ENCODE measurements at regions not wholly inside any gene's neighbourhood (a gene's known extent, or its start where the extent isn't known, plus 50 kb on each side); places are given as distances from the start of the nearest gene placed in this dataset.

GRCh38 chr11:80629466-80629865 is 1188.6 kb upstream of the TENM4 start:
- WGBS, 2 donors: 54 to 73% methylated on average over 2 of the region's 2 CpGs

GRCh38 chr11:80627364-80627763 is 1186.5 kb upstream of the TENM4 start:
- WGBS, 2 donors: 85 to 89% methylated on average over 1 of the region's 1 CpG
- Histone ChIP-seq H3K4me1 (no peaks in the 10 kb centered on the region), H3K36me3 (no peaks in the 10 kb centered on the region), H3K4me3 (no peak overlapping the region), H3K9me3 (no peaks in the 10 kb centered on the region), H3K27me3 (no peaks in the 10 kb centered on the region), H3K27ac (no peak overlapping the region)
- DNase-seq: no peak
- intact Hi-C loops (cut with DNase I): no loop called here
- TF ChIP-seq CTCF (IDR thresholded peaks at IDR 0.05) (no peak), POLR2A (IDR thresholded peaks at IDR 0.05) (no peak), POLR2AphosphoS5 (IDR thresholded peaks at IDR 0.05) (no peak), EP300 (IDR thresholded peaks at IDR 0.05) (no peak)

More at GRCh38 chr11:80629466-80629865, 1188.6 kb upstream of the TENM4 start:
- H3K27me3 ChIP-seq: no peaks in the 10 kb centered on the region
- intact Hi-C loops (cut with DNase I): no loop called here
- no peaks in the 10 kb centered on the region for H3K36me3 ChIP-seq
- DNase-seq: no peak
- no peak overlapping the region for H3K4me3 ChIP-seq
- TF ChIP-seq EP300 (IDR thresholded peaks at IDR 0.05) (no peak), POLR2AphosphoS5 (IDR thresholded peaks at IDR 0.05) (no peak), POLR2A (IDR thresholded peaks at IDR 0.05) (no peak)
- H3K27ac ChIP-seq: no peak overlapping the region
- H3K9me3 ChIP-seq: no peaks in the 10 kb centered on the region
- H3K4me1 ChIP-seq: no peaks in the 10 kb centered on the region

GRCh38 chr11:80626721-80627120 is 1185.9 kb upstream of the TENM4 start:
- no peak for DNase-seq
- WGBS, 2 donors: 84 to 89% methylated on average over 4 of the region's 4 CpGs
- TF ChIP-seq EP300 (IDR thresholded peaks at IDR 0.05) (no peak), CTCF (IDR thresholded peaks at IDR 0.05) (no peak), POLR2AphosphoS5 (IDR thresholded peaks at IDR 0.05) (no peak), POLR2A (IDR thresholded peaks at IDR 0.05) (no peak)
- H3K27ac ChIP-seq: no peak overlapping the region
- H3K9me3 ChIP-seq: no peaks in the 10 kb centered on the region
- no peaks in the 10 kb centered on the region for H3K4me1 ChIP-seq
- H3K36me3 ChIP-seq: no peaks in the 10 kb centered on the region
- no peak overlapping the region for H3K4me3 ChIP-seq
- intact Hi-C loops (cut with DNase I): no loop called here
- no peaks in the 10 kb centered on the region for H3K27me3 ChIP-seq

GRCh38 chr11:80625563-80625962 is 1184.7 kb upstream of the TENM4 start:
- intact Hi-C loops (cut with DNase I): no loop called here
- Histone ChIP-seq H3K36me3 (no peaks in the 10 kb centered on the region), H3K9me3 (no peaks in the 10 kb centered on the region), H3K27me3 (no peaks in the 10 kb centered on the region), H3K27ac (no peak overlapping the region), H3K4me3 (no peak overlapping the region), H3K4me1 (no peaks in the 10 kb centered on the region)
- TF ChIP-seq POLR2A (IDR thresholded peaks at IDR 0.05) (no peak), POLR2AphosphoS5 (IDR thresholded peaks at IDR 0.05) (no peak), CTCF (IDR thresholded peaks at IDR 0.05) (no peak), EP300 (IDR thresholded peaks at IDR 0.05) (no peak)
- 74 to 85% methylated on average over 3 of the region's 3 CpGs for WGBS, 2 donors
- no peak for DNase-seq

- intact Hi-C loops (cut with DNase I): no loop called here
- WGBS, 2 donors: 12 to 55% methylated on average over 3 of the region's 3 CpGs
- H3K36me3 ChIP-seq: no peaks in the 10 kb centered on the region
- no peak for DNase-seq
- H3K27ac ChIP-seq: no peak overlapping the region
- no peaks in the 10 kb centered on the region for H3K9me3 ChIP-seq
- no peaks in the 10 kb centered on the region for H3K27me3 ChIP-seq
- no peak overlapping the region for H3K4me3 ChIP-seq
- H3K4me1 ChIP-seq: no peaks in the 10 kb centered on the region
- TF ChIP-seq POLR2A (IDR thresholded peaks at IDR 0.05) (no peak), POLR2AphosphoS5 (IDR thresholded peaks at IDR 0.05) (no peak), EP300 (IDR thresholded peaks at IDR 0.05) (no peak), CTCF (IDR thresholded peaks at IDR 0.05) (no peak)
Measured at GRCh38 chr11:80621871-80622270, 1181.0 kb upstream of the TENM4 start.

Measured in sigmoid colon (tissue), 6 donors.